HEK293 (cell line): ENCODE measurements at regions not wholly inside any gene's neighbourhood (a gene's known extent, or its start where the extent isn't known, plus 50 kb on each side); places are given as distances from the start of the nearest gene placed in this dataset.

Experiments used
- CTCF ChIA-PET: fragments of 350-600 bp; formaldehyde crosslinking; extraction: SDS; loops from one replicate; lab custom pipeline; 2021; ENCODE audit warnings: antibody characterized with exemption; lab: Yijun Ruan, JAX
- POLR2A ChIA-PET: fragments of 300-600 bp; formaldehyde crosslinking; extraction: SDS; loops from one replicate; lab custom pipeline; 2020; ENCODE audit warnings: antibody characterized with exemption, inconsistent platforms; lab: Yijun Ruan, JAX
- H3K27ac ChIP-seq: fragments of 200-500 bp; sonication (Bioruptor generic); 2 replicates; pipeline ENCODE4 v1.5.1; 2014; ENCODE audit warnings: low read depth, low read length, control low read depth, inconsistent platforms; ENCODE audit errors: extremely low read depth
- H3K36me3 ChIP-seq, 2 experiments: fragments of 200-500 bp in 1 of 2; sonication (Bioruptor generic) in 1 of 2; 1 replicate in 1 of 2; 2 replicates in 1 of 2; pipeline ENCODE4 v1.5.1; 2014 to 2017; ENCODE audit warnings: inconsistent platforms in 2 of 2, low read length in 2 of 2; ENCODE audit not compliant: control insufficient read depth in 2 of 2, insufficient read depth in 1 of 2
- H3K4me1 ChIP-seq: fragments of 200-500 bp; sonication (Bioruptor generic); 2 replicates; pipeline ENCODE4 v1.5.1; 2014; ENCODE audit warnings: mild to moderate bottlenecking, low read length, inconsistent platforms; ENCODE audit not compliant: control insufficient read depth, insufficient read depth
- H3K4me3 ChIP-seq: 2 replicates; pipeline ENCODE4 v1.5.1; 2011; ENCODE audit warnings: low read depth, mild to moderate bottlenecking, control low read depth, low read length, moderate library complexity
- H3K9me3 ChIP-seq: fragments of 200-500 bp; sonication (Bioruptor generic); 2 replicates; pipeline ENCODE4 v1.5.1; 2014; ENCODE audit warnings: low read depth, low read length, inconsistent platforms; ENCODE audit not compliant: control insufficient read depth, insufficient read depth
- GLIS2 ChIP-seq: fragments of 450-650 bp; formaldehyde crosslinking; IDR thresholded peaks from 2 replicates; pipeline ENCODE4 v1.5.1; 2016; ENCODE audit warnings: missing biosample characterization, missing genetic modification characterization
- KLF1 ChIP-seq: fragments of 450-650 bp; formaldehyde crosslinking; IDR thresholded peaks from 2 replicates; pipeline ENCODE4 v1.5.1; 2016; ENCODE audit warnings: missing biosample characterization, missing genetic modification characterization
- YY1 ChIP-seq: fragments of 450-650 bp; formaldehyde crosslinking; IDR thresholded peaks from 2 replicates; pipeline ENCODE4 v1.5.1; 2018; ENCODE audit warnings: missing biosample characterization, missing genetic modification characterization
- YY2 ChIP-seq: fragments of 450-650 bp; formaldehyde crosslinking; IDR thresholded peaks from 2 replicates; pipeline ENCODE4 v1.5.1; 2016; ENCODE audit warnings: missing biosample characterization, missing genetic modification characterization
- ZFP69B ChIP-seq: fragments of 450-650 bp; formaldehyde crosslinking; IDR thresholded peaks from 2 replicates; pipeline ENCODE4 v1.5.1; 2016; ENCODE audit warnings: missing biosample characterization, missing genetic modification characterization
- ZNF112 ChIP-seq: fragments of 450-650 bp; formaldehyde crosslinking; IDR thresholded peaks from 2 replicates; pipeline ENCODE4 v1.5.0; 2017; ENCODE audit warnings: missing biosample characterization, missing genetic modification characterization
- ZNF133 ChIP-seq: fragments of 450-650 bp; formaldehyde crosslinking; IDR thresholded peaks from 2 replicates; pipeline ENCODE4 v1.5.1; 2016; ENCODE audit warnings: missing biosample characterization, missing genetic modification characterization
- ZNF146 ChIP-seq: fragments of 450-650 bp; formaldehyde crosslinking; IDR thresholded peaks from 2 replicates; pipeline ENCODE4 v1.5.1; 2016; ENCODE audit warnings: missing biosample characterization, missing genetic modification characterization
- ZNF174 ChIP-seq: fragments of 450-650 bp; formaldehyde crosslinking; IDR thresholded peaks from 2 replicates; pipeline ENCODE4 v1.5.0; 2017; ENCODE audit warnings: missing biosample characterization, mild to moderate bottlenecking, missing genetic modification characterization
- ZNF350 ChIP-seq: fragments of 450-650 bp; formaldehyde crosslinking; IDR thresholded peaks from 2 replicates; pipeline ENCODE4 v1.5.0; 2017; ENCODE audit warnings: missing biosample characterization, mild to moderate bottlenecking, missing genetic modification characterization
- ZNF366 ChIP-seq: fragments of 450-650 bp; formaldehyde crosslinking; conservative IDR thresholded peaks from 2 replicates; pipeline ENCODE4 v1.5.1; 2016; ENCODE audit warnings: missing biosample characterization, missing genetic modification characterization
- ZNF391 ChIP-seq: fragments of 450-650 bp; formaldehyde crosslinking; IDR thresholded peaks from 2 replicates; pipeline ENCODE4 v1.5.1; 2016; ENCODE audit warnings: low read depth, missing biosample characterization, missing genetic modification characterization, borderline replicate concordance
- ZNF473 ChIP-seq: fragments of 450-650 bp; formaldehyde crosslinking; IDR thresholded peaks from 2 replicates; pipeline ENCODE4 v1.5.1; 2017; ENCODE audit warnings: missing biosample characterization, missing genetic modification characterization
- ZNF48 ChIP-seq: fragments of 450-650 bp; formaldehyde crosslinking; IDR thresholded peaks from 2 replicates; pipeline ENCODE4 v1.5.1; 2016; ENCODE audit warnings: missing biosample characterization, missing genetic modification characterization
- ZNF548 ChIP-seq: fragments of 450-650 bp; formaldehyde crosslinking; IDR thresholded peaks from 2 replicates; pipeline ENCODE4 v1.5.1; 2016; ENCODE audit warnings: missing biosample characterization, missing genetic modification characterization
- ZNF623 ChIP-seq: fragments of 450-650 bp; formaldehyde crosslinking; IDR thresholded peaks from 2 replicates; pipeline ENCODE4 v1.5.1; 2016; ENCODE audit warnings: missing biosample characterization, missing genetic modification characterization
- ZNF654 ChIP-seq: fragments of 450-650 bp; formaldehyde crosslinking; IDR thresholded peaks from 2 replicates; pipeline ENCODE4 v1.5.1; 2016; ENCODE audit warnings: low read depth, missing biosample characterization, missing genetic modification characterization
- ZNF677 ChIP-seq: fragments of 450-650 bp; IDR thresholded peaks from 2 replicates; pipeline ENCODE4 v1.5.0; 2018; ENCODE audit warnings: missing biosample characterization, mild to moderate bottlenecking, missing genetic modification characterization, moderate library complexity
- ZNF76 ChIP-seq: fragments of 450-650 bp; formaldehyde crosslinking; IDR thresholded peaks from 2 replicates; pipeline ENCODE4; 2016; ENCODE audit warnings: low read depth, missing biosample characterization, missing genetic modification characterization, borderline replicate concordance
- ZNF776 ChIP-seq: fragments of 450-650 bp; formaldehyde crosslinking; IDR thresholded peaks from 2 replicates; pipeline ENCODE4 v1.5.0; 2017; ENCODE audit warnings: missing biosample characterization, missing genetic modification characterization, borderline replicate concordance
- ZNF792 ChIP-seq: fragments of 450-650 bp; formaldehyde crosslinking; IDR thresholded peaks from 2 replicates; pipeline ENCODE4 v1.5.1; 2016; ENCODE audit warnings: missing biosample characterization, missing genetic modification characterization
- TF ChIP-seq, protein P1 (sequence below): fragments of 450-650 bp; formaldehyde crosslinking; IDR thresholded peaks from 2 replicates; pipeline ENCODE4 v1.5.1; 2016; ENCODE audit warnings: missing biosample characterization, missing genetic modification characterization, low read depth
- TF ChIP-seq, protein P2 (sequence below): fragments of 450-650 bp; formaldehyde crosslinking; IDR thresholded peaks from 2 replicates; pipeline ENCODE4 v1.5.1; 2016; ENCODE audit warnings: missing biosample characterization, missing genetic modification characterization
- TF ChIP-seq, protein P3 (sequence below): fragments of 450-650 bp; formaldehyde crosslinking; IDR thresholded peaks from 2 replicates; pipeline ENCODE4 v1.5.1; 2016; ENCODE audit warnings: missing biosample characterization, missing genetic modification characterization

DNA sequence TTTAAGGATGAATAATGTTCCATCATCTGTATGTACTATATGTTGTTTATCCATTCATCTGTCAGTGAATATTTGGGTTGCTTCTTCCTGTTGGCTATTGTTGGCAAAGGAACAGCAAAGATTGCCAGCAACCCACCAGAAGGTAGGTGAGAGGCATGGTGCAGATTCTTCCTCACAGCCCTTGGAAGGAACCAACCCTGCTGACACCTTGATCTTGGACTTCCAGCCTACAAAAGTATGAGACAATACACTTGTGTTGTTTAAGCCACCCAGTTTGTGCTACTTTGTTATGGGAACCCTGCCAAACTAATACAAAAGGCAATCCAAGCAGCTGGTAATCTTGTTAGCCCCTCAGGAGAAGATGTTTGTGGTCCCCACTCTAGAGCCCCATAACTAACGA lies 122.0 kb downstream of the CARTPT start:
- Histone ChIP-seq H3K36me3 (no peaks in the 10 kb centered on the region), H3K27ac (no peak overlapping the region), H3K4me3 (no peak overlapping the region), H3K9me3 (no peaks in the 10 kb centered on the region), H3K4me1 (no peaks in the 10 kb centered on the region)
- POLR2A ChIA-PET, result no interaction called here
- TF ChIP-seq ZNF350 (tag by site-specific recombination), result no peak
- no peak for TF ChIP-seq ZNF366 (tag by site-specific recombination)
- no peak for TF ChIP-seq ZNF133 (tag by site-specific recombination)
- peak; percentile 93 for TF ChIP-seq ZNF548 (tag by site-specific recombination)
- TF ChIP-seq ZNF146, result no peak
- no peak for TF ChIP-seq ZNF473 (tag by site-specific recombination)
- TF ChIP-seq, protein P1, sequence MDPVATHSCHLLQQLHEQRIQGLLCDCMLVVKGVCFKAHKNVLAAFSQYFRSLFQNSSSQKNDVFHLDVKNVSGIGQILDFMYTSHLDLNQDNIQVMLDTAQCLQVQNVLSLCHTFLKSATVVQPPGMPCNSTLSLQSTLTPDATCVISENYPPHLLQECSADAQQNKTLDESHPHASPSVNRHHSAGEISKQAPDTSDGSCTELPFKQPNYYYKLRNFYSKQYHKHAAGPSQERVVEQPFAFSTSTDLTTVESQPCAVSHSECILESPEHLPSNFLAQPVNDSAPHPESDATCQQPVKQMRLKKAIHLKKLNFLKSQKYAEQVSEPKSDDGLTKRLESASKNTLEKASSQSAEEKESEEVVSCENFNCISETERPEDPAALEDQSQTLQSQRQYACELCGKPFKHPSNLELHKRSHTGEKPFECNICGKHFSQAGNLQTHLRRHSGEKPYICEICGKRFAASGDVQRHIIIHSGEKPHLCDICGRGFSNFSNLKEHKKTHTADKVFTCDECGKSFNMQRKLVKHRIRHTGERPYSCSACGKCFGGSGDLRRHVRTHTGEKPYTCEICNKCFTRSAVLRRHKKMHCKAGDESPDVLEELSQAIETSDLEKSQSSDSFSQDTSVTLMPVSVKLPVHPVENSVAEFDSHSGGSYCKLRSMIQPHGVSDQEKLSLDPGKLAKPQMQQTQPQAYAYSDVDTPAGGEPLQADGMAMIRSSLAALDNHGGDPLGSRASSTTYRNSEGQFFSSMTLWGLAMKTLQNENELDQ (tag by site-specific recombination), result no peak
- no peak for TF ChIP-seq ZNF776 (tag by site-specific recombination)
- CTCF ChIA-PET, result no interaction called here

DNA sequence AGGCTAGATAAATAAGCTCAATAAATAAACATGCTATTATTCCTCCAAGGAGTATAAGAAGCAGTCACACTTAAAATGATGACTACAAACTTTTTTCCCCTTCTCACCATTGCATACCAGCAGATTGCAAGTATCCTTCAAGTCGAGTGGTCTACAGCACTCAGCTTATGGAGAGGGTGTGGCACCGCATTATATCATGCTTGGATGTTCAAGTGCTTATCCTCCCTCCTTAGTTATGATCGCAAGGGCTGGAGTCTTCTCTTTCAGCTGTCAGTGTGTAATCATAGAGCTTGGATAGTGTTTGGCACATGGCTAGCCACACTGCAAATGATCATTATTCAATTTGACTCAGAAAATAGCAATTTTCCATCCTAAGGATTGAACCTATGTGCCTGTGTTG lies 124.0 kb downstream of the CARTPT start:
- TF ChIP-seq KLF1 (0 out of 2 replicates have a peak, but pooled peaks have one; percentile 27), ZNF174 (no peak)
- TF ChIP-seq, all 188 proteins: peak for 1
- ChIA-PET POLR2A (no interaction called here), CTCF (no interaction called here)
- Histone ChIP-seq H3K4me1 (no peaks in the 10 kb centered on the region), H3K9me3 (no peaks in the 10 kb centered on the region), H3K4me3 (no peak overlapping the region), H3K27ac (no peak overlapping the region), H3K36me3 (no peaks in the 10 kb centered on the region)

DNA sequence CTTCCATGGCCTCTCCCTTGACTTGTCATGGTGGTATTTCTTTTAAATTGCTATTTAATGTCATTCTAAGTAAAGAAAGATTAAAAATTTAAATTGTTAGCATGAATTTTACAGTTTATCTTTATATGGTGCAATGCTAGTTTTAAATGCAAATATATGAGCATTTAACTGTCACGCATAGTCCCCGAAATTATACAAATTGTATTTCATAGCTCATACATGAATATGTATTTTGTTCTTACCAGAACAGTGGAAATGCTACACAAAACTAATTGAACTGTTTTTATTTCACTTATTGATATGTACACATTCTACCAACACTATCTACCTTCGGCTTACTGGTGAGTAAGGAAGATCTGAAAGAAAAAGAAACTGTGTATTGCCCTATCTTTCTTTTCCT lies 125.8 kb downstream of the CARTPT start:
- ChIA-PET POLR2A (no interaction called here), CTCF (interaction anchor here (0.7 kb wide), 1 partner anchor 1357 kb away, joined by 3 read pairs; no protein-coding TSS in a partner anchor)
- no peaks in the 10 kb centered on the region for H3K4me1 ChIP-seq
- H3K9me3 ChIP-seq, result no peaks in the 10 kb centered on the region
- TF ChIP-seq ZNF677 (no peak), ZNF654 (tag by site-specific recombination) (no peak), ZFP69B (tag by site-specific recombination) (no peak), ZNF792 (no peak), YY2 (tag by site-specific recombination) (no peak), ZNF48 (tag by site-specific recombination) (no peak), ZNF112 (tag by site-specific recombination) (no peak), YY1 (no peak), GLIS2 (no peak), ZNF623 (tag by site-specific recombination) (no peak), ZNF391 (tag by site-specific recombination) (no peak), ZNF76 (tag by site-specific recombination) (no peak)
- TF ChIP-seq, protein P2, sequence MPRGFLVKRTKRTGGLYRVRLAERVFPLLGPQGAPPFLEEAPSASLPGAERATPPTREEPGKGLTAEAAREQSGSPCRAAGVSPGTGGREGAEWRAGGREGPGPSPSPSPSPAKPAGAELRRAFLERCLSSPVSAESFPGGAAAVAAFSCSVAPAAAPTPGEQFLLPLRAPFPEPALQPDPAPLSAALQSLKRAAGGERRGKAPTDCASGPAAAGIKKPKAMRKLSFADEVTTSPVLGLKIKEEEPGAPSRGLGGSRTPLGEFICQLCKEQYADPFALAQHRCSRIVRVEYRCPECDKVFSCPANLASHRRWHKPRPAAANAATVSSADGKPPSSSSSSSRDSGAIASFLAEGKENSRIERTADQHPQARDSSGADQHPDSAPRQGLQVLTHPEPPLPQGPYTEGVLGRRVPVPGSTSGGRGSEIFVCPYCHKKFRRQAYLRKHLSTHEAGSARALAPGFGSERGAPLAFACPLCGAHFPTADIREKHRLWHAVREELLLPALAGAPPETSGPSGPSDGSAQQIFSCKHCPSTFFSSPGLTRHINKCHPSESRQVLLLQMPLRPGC, result no peak
- TF ChIP-seq, protein P3, sequence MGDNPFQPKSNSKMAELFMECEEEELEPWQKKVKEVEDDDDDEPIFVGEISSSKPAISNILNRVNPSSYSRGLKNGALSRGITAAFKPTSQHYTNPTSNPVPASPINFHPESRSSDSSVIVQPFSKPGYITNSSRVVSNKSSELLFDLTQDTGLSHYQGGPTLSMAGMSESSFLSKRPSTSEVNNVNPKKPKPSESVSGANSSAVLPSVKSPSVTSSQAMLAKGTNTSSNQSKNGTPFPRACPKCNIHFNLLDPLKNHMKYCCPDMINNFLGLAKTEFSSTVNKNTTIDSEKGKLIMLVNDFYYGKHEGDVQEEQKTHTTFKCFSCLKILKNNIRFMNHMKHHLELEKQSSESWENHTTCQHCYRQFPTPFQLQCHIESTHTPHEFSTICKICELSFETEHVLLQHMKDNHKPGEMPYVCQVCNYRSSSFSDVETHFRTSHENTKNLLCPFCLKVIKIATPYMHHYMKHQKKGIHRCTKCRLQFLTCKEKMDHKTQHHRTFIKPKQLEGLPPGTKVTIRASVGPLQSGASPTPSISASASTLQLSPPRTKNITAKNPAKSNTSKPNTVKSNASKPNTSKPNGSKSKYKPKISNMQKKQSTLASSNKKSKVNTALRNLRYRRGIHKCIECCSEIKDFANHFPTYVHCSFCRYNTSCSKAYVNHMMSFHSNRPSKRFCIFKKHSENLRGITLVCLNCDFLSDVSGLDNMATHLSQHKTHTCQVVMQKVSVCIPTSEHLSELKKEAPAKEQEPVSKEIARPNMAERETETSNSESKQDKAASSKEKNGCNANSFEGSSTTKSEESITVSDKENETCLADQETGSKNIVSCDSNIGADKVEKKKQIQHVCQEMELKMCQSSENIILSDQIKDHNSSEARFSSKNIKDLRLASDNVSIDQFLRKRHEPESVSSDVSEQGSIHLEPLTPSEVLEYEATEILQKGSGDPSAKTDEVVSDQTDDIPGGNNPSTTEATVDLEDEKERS (tag by site-specific recombination), result no peak
- H3K27ac ChIP-seq, result no peak overlapping the region
- H3K4me3 ChIP-seq, result no peak overlapping the region
- no peaks in the 10 kb centered on the region for H3K36me3 ChIP-seq
